SK-N-SH (cell line): ENCODE measurements at regions not wholly inside any gene's neighbourhood (a gene's known extent, or its start where the extent isn't known, plus 50 kb on each side); places are given as distances from the start of the nearest gene placed in this dataset.

Experiments
- CTCF ChIA-PET: fragments of 300-600, 350-600 bp; formaldehyde crosslinking; extraction: SDS; loops from one replicate; lab custom pipeline; 2021; lab: Yijun Ruan, JAX
- POLR2A ChIA-PET: fragments of 350-600 bp; sonication (Branson Sonifier 250); formaldehyde crosslinking; extraction: SDS; loops from one replicate; lab custom pipeline; 2020; ENCODE audit warnings: antibody characterized with exemption, inconsistent platforms; lab: Yijun Ruan, JAX
- DNase-seq: peaks from one replicate; pipeline ENCODE4 v3.0.0; 2012
- H2AFZ ChIP-seq: fragments of 200-600 bp; sonication (generic); 2 replicates; pipeline ENCODE4 v1.8.1; 2016; ENCODE audit warnings: antibody characterized with exemption, mild to moderate bottlenecking, low read depth
- H3F3A ChIP-seq: fragments of 200-600 bp; sonication (generic); replicated peaks from 2 replicates; pipeline ENCODE3; 2016; ENCODE audit warnings: antibody characterized with exemption, mild to moderate bottlenecking; ENCODE audit not compliant: insufficient read depth
- H3K27ac ChIP-seq, 2 experiments: fragments of 200-500 bp in 1 of 2; fragments of 200-600 bp in 1 of 2; sonication (Bioruptor generic) in 1 of 2; sonication (generic), shearing (Covaris generic) in 1 of 2; 2 replicates each; pipeline versions ENCODE4 v1.5.1 to v1.6.1; 2014 to 2016; ENCODE audit warnings: low read depth in 2 of 2, inconsistent platforms in 1 of 2, low read length in 1 of 2, mild to moderate bottlenecking in 1 of 2, mixed read lengths in 1 of 2
- H3K27me3 ChIP-seq: fragments of 200-600 bp; sonication (generic), shearing (Covaris generic); 2 replicates; pipeline ENCODE4 v1.6.1; 2016; ENCODE audit warnings: mixed run types; ENCODE audit not compliant: insufficient read depth
- H3K36me3 ChIP-seq, 2 experiments: fragments of 200-500 bp in 1 of 2; fragments of 200-600 bp in 1 of 2; sonication (Bioruptor generic) in 1 of 2; sonication (generic) in 1 of 2; replicated peaks in 1 of 2; 2 replicates each; pipeline versions ENCODE3 to v1.5.1; 2014 to 2016; ENCODE audit warnings: low read length in 1 of 2, mild to moderate bottlenecking in 1 of 2; ENCODE audit not compliant: insufficient read depth in 2 of 2, control insufficient read depth in 1 of 2
- H3K4me1 ChIP-seq, 2 experiments: fragments of 200-500 bp in 1 of 2; fragments of 200-600 bp in 1 of 2; sonication (Bioruptor generic) in 1 of 2; sonication (generic), shearing (Covaris generic) in 1 of 2; 2 replicates each; pipeline versions ENCODE4 v1.5.1 to v1.6.1; 2014 to 2016; ENCODE audit warnings: low read depth in 1 of 2, low read length in 1 of 2, mixed run types in 1 of 2; ENCODE audit not compliant: insufficient read depth in 2 of 2, control insufficient read depth in 1 of 2
- H3K4me2 ChIP-seq: fragments of 200-600 bp; sonication (generic), shearing (Covaris generic); 2 replicates; pipeline ENCODE4 v1.6.1; 2017; ENCODE audit warnings: mixed run types
- H3K4me3 ChIP-seq, 2 experiments: fragments of 200-500 bp in 1 of 2; fragments of 200-600 bp in 1 of 2; sonication (Bioruptor generic) in 1 of 2; sonication (generic), shearing (Covaris generic) in 1 of 2; 2 replicates each; pipeline versions ENCODE4 v1.5.1 to v1.8.1; 2014 to 2016; ENCODE audit warnings: low read depth in 2 of 2, inconsistent platforms in 1 of 2, low read length in 1 of 2, mild to moderate bottlenecking in 1 of 2, mixed read lengths in 1 of 2, moderate library complexity in 1 of 2
- H3K79me2 ChIP-seq: fragments of 200-600 bp; sonication (generic); 2 replicates; pipeline ENCODE4 v1.8.1; 2017; ENCODE audit warnings: mild to moderate bottlenecking; ENCODE audit not compliant: insufficient read depth
- H3K9ac ChIP-seq: fragments of 200-600 bp; sonication (generic); 2 replicates; pipeline ENCODE4 v1.6.1; 2017; ENCODE audit warnings: mixed run types
- H3K9me2 ChIP-seq: fragments of 200-600 bp; sonication (generic); 2 replicates; pipeline ENCODE4 v1.6.1; 2017; ENCODE audit warnings: mixed run types
- H3K9me3 ChIP-seq: fragments of 200-600 bp; sonication (generic); 2 replicates; pipeline ENCODE4 v1.6.1; 2017; ENCODE audit warnings: mixed run types, mild to moderate bottlenecking, moderate library complexity
- H4K20me1 ChIP-seq: fragments of 200-600 bp; sonication (generic); 2 replicates; pipeline ENCODE4 v1.6.1; 2017; ENCODE audit warnings: mild to moderate bottlenecking, mixed run types; ENCODE audit not compliant: insufficient read depth
- CTCF ChIP-seq: fragments of 200-600 bp; sonication (generic); IDR thresholded peaks from 2 replicates; pipeline ENCODE4 v1.6.1; 2017; ENCODE audit warnings: antibody characterized with exemption, mild to moderate bottlenecking, moderate library complexity
- EZH2phosphoT487 ChIP-seq: fragments of 200-600 bp; sonication (generic); IDR thresholded peaks from 2 replicates; pipeline ENCODE4 v1.6.1; 2017; ENCODE audit warnings: low read depth, mixed run types, mild to moderate bottlenecking, antibody characterized with exemption, moderate library complexity, borderline replicate concordance
- FOXJ3 ChIP-seq: sonication (generic); formaldehyde crosslinking; IDR thresholded peaks from 2 replicates; pipeline ENCODE4 v1.5.1; 2020; ENCODE audit warnings: mild to moderate bottlenecking, missing genetic modification reagents
- GABPA ChIP-seq: IDR thresholded peaks from 2 replicates; pipeline ENCODE4 v1.4.0; 2012; ENCODE audit warnings: low read depth, mild to moderate bottlenecking
- IRF3 ChIP-seq: fragments of 150-350 bp; IDR thresholded peaks from 2 replicates; pipeline ENCODE4 v1.6.1; 2016; ENCODE audit warnings: mild to moderate bottlenecking, low read depth, low read length
- JUND ChIP-seq: IDR thresholded peaks from 2 replicates; pipeline ENCODE4 v1.4.0; 2012
- MAX ChIP-seq: IDR thresholded peaks from 2 replicates; pipeline ENCODE4 v1.4.0; 2012; ENCODE audit warnings: low read depth
- NFIC ChIP-seq: IDR thresholded peaks from 2 replicates; pipeline ENCODE4 v1.4.0; 2012; ENCODE audit warnings: borderline replicate concordance
- PBX3 ChIP-seq: IDR thresholded peaks from 2 replicates; pipeline ENCODE4; 2012
- POLR2AphosphoS5 ChIP-seq: IDR thresholded peaks from 2 replicates; pipeline ENCODE4 v1.6.1; 2012; ENCODE audit warnings: low read depth, low read length
- RCOR1 ChIP-seq: fragments of 150-350 bp; IDR thresholded peaks from 2 replicates; pipeline ENCODE4 v1.6.1; 2017; ENCODE audit warnings: antibody characterized with exemption, low read length
- RFX5 ChIP-seq: IDR thresholded peaks from 2 replicates; pipeline ENCODE4 v1.6.1; 2012; ENCODE audit warnings: mild to moderate bottlenecking, improper control_type of control experiment, low read length
- RXRA ChIP-seq: IDR thresholded peaks from 2 replicates; pipeline ENCODE4 v1.4.0; 2012; ENCODE audit warnings: low read depth, mild to moderate bottlenecking, borderline replicate concordance
- SMC3 ChIP-seq: IDR thresholded peaks from 2 replicates; pipeline ENCODE4 v1.6.1; 2012; ENCODE audit warnings: low read depth, low read length, improper control_type of control experiment
- TCF12 ChIP-seq: IDR thresholded peaks from 2 replicates; pipeline ENCODE4 v1.4.0; 2012
- USF2 ChIP-seq: fragments of 150-350 bp; IDR thresholded peaks from 2 replicates; pipeline ENCODE4 v1.6.1; 2017; ENCODE audit warnings: antibody characterized with exemption, low read length, low read depth, borderline replicate concordance
- ZBTB33 ChIP-seq: IDR thresholded peaks from 2 replicates; pipeline ENCODE4 v1.4.0; 2012; ENCODE audit warnings: low read depth, borderline replicate concordance
- WGBS: methylation state at CpG from one replicate; pipeline ENCODE4 v1.1.6; 2017; ENCODE audit warnings: low lambda C conversion rate; 5-methylcytosine and 5-hydroxymethylcytosine counted together

- H3K4me1 ChIP-seq, result no peaks in the 10 kb centered on the region
- H2AFZ ChIP-seq, result no peak overlapping the region
- H3K4me3 ChIP-seq, result no peak overlapping the region
- TF ChIP-seq FOXJ3 (no peak), RCOR1 (no peak), SMC3 (no peak), JUND (no peak), NFIC (no peak)
- no peaks in the 10 kb centered on the region for H4K20me1 ChIP-seq
- no peaks in the 10 kb centered on the region for H3K79me2 ChIP-seq
- H3K9ac ChIP-seq, result no peak overlapping the region
- 53% methylated on average over 3 of the region's 3 CpGs for WGBS
- H3K27me3 ChIP-seq, result no peaks in the 10 kb centered on the region
- H3K9me3 ChIP-seq, result no peaks in the 10 kb centered on the region; the same call in 1 of the 2 replicates
- CTCF ChIA-PET, result no interaction called here
- no peaks in the 10 kb centered on the region for H3K9me2 ChIP-seq
- H3K4me2 ChIP-seq, result no peak overlapping the region
- no peak for DNase-seq
- H3F3A ChIP-seq, result no peaks in the 10 kb centered on the region
- H3K27ac ChIP-seq, result no peak overlapping the region
- POLR2A ChIA-PET, result no interaction called here
- H3K36me3 ChIP-seq, result no peaks in the 10 kb centered on the region
Measured at GRCh38 chr4:160399826-160400225, 1296.9 kb downstream of the RAPGEF2 start.

GRCh38 chr4:160403081-160403480 is 1300.2 kb downstream of the RAPGEF2 start:
- TF ChIP-seq POLR2AphosphoS5, result no peak
- no peak for TF ChIP-seq JUND
- no peak for TF ChIP-seq RFX5
- no peak for TF ChIP-seq RXRA
- TF ChIP-seq SMC3, result no peak
- TF ChIP-seq TCF12, result no peak
- no peak for TF ChIP-seq MAX
- no peak for TF ChIP-seq PBX3
- TF ChIP-seq EZH2phosphoT487, result no peak
- no peak for TF ChIP-seq USF2
- TF ChIP-seq CTCF, result no peak
- TF ChIP-seq IRF3, result no peak
- no peak for TF ChIP-seq ZBTB33
- no peak for TF ChIP-seq GABPA
- 32% methylated on average over 2 of the region's 2 CpGs for WGBS

More at GRCh38 chr4:160403081-160403480, 1300.2 kb downstream of the RAPGEF2 start:
- H3K4me3 ChIP-seq, result no peak overlapping the region
- H2AFZ ChIP-seq, result no peak overlapping the region
- H4K20me1 ChIP-seq, result no peaks in the 10 kb centered on the region
- H3K4me1 ChIP-seq, result peaks cover 0 to 2% of the 10 kb centered on the region in 2 experiments; a peak in 1 of 4 replicates
- H3K4me2 ChIP-seq, result no peak overlapping the region
- H3K36me3 ChIP-seq, result no peaks in the 10 kb centered on the region
- H3K27me3 ChIP-seq, result no peaks in the 10 kb centered on the region
- no peaks in the 10 kb centered on the region for H3K79me2 ChIP-seq
- no peaks in the 10 kb centered on the region for H3F3A ChIP-seq
- H3K27ac ChIP-seq, result no peak overlapping the region
- no peak for DNase-seq
- no peaks in the 10 kb centered on the region; the same call in 1 of the 2 replicates for H3K9me3 ChIP-seq
- no peaks in the 10 kb centered on the region for H3K9me2 ChIP-seq
- POLR2A ChIA-PET, result no interaction called here
- H3K9ac ChIP-seq, result no peak overlapping the region
- CTCF ChIA-PET, result interaction anchor here (1.0 kb wide), 1 partner anchor 29 kb away, joined by 3 read pairs; no protein-coding TSS in a partner anchor
